ENCODE measurements at regions not wholly inside any gene's neighbourhood (a gene's known extent, or its start where the extent isn't known, plus 50 kb on each side); places are given as distances from the start of the nearest gene placed in this dataset.

DNA sequence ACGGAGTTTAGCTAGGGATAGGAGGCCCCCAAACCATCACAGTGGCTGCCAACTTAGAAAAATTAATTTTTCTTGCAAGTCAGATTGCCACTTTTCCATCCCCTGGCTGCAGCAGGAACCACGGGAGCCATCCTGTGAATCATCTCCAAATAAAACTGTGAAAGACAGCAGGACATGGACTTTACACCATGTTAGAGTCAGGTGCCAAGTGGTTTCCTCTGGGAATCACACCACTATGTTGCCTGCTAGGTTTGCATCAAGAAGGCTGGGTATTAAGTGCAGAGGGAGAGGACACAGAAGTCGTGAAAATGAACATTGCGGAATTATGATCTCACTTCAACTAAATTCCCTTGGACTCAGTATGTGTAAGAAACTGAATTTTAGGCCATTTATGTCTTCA lies 471.3 kb upstream of the GOT2 start:
- intact Hi-C loops (cut with micrococcal nuclease; ENCODE audit: unreplicated experiment) (no loop called here), in situ Hi-C loops (cut with HindIII; ENCODE audit: low pct_unique_long_range_greater_than_20kb, low sequenced_read_pairs) (no loop called here)
- no peak overlapping the region for H3K4me3 ChIP-seq (ENCODE audit: low read depth in 2 of 2, low read length in 2 of 2)
- no peak overlapping the region for H3K27ac ChIP-seq (ENCODE audit: low read length)
- BruUV-seq (replicated peaks) = no TSS peak
- CTCF ChIA-PET = no interaction called here
- no peaks in the 10 kb centered on the region for H3K36me3 ChIP-seq (ENCODE audit: control insufficient read depth, insufficient read depth, low read length)
- DNase-seq (ENCODE audit: low read depth, low spot score) (no peak), ATAC-seq (no peak)
- POLR2A ChIA-PET = no interaction called here
- TF ChIP-seq, protein P1, sequence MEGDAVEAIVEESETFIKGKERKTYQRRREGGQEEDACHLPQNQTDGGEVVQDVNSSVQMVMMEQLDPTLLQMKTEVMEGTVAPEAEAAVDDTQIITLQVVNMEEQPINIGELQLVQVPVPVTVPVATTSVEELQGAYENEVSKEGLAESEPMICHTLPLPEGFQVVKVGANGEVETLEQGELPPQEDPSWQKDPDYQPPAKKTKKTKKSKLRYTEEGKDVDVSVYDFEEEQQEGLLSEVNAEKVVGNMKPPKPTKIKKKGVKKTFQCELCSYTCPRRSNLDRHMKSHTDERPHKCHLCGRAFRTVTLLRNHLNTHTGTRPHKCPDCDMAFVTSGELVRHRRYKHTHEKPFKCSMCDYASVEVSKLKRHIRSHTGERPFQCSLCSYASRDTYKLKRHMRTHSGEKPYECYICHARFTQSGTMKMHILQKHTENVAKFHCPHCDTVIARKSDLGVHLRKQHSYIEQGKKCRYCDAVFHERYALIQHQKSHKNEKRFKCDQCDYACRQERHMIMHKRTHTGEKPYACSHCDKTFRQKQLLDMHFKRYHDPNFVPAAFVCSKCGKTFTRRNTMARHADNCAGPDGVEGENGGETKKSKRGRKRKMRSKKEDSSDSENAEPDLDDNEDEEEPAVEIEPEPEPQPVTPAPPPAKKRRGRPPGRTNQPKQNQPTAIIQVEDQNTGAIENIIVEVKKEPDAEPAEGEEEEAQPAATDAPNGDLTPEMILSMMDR (IDR thresholded peaks at IDR 0.05) = no peak
- TF ChIP-seq, protein P2, sequence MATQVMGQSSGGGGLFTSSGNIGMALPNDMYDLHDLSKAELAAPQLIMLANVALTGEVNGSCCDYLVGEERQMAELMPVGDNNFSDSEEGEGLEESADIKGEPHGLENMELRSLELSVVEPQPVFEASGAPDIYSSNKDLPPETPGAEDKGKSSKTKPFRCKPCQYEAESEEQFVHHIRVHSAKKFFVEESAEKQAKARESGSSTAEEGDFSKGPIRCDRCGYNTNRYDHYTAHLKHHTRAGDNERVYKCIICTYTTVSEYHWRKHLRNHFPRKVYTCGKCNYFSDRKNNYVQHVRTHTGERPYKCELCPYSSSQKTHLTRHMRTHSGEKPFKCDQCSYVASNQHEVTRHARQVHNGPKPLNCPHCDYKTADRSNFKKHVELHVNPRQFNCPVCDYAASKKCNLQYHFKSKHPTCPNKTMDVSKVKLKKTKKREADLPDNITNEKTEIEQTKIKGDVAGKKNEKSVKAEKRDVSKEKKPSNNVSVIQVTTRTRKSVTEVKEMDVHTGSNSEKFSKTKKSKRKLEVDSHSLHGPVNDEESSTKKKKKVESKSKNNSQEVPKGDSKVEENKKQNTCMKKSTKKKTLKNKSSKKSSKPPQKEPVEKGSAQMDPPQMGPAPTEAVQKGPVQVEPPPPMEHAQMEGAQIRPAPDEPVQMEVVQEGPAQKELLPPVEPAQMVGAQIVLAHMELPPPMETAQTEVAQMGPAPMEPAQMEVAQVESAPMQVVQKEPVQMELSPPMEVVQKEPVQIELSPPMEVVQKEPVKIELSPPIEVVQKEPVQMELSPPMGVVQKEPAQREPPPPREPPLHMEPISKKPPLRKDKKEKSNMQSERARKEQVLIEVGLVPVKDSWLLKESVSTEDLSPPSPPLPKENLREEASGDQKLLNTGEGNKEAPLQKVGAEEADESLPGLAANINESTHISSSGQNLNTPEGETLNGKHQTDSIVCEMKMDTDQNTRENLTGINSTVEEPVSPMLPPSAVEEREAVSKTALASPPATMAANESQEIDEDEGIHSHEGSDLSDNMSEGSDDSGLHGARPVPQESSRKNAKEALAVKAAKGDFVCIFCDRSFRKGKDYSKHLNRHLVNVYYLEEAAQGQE (IDR thresholded peaks at IDR 0.05; ENCODE audit: insufficient read depth in 1 of 2, low read depth in 2 of 2, low read length in 1 of 2) = no peak
- TF ChIP-seq TCF7L2 (IDR thresholded peaks at IDR 0.05; ENCODE audit: low read depth, low read length) = no peak
- no peak for TF ChIP-seq SIN3A (IDR thresholded peaks at IDR 0.05; ENCODE audit: borderline replicate concordance, insufficient read depth, low read depth, low read length)
- TF ChIP-seq POLR2AphosphoS5 (IDR thresholded peaks at IDR 0.05; ENCODE audit: low read depth, low read length) = no peak
- H3K4me1 ChIP-seq (ENCODE audit: control insufficient read depth, insufficient read depth, low read length) = no peaks in the 10 kb centered on the region
- no peaks in the 10 kb centered on the region for H3K9me3 ChIP-seq (ENCODE audit: control insufficient read depth, insufficient read depth, low read depth, low read length)
- H3K27me3 ChIP-seq (ENCODE audit: control insufficient read depth, insufficient read depth, low read length) = no peaks in the 10 kb centered on the region

DNA sequence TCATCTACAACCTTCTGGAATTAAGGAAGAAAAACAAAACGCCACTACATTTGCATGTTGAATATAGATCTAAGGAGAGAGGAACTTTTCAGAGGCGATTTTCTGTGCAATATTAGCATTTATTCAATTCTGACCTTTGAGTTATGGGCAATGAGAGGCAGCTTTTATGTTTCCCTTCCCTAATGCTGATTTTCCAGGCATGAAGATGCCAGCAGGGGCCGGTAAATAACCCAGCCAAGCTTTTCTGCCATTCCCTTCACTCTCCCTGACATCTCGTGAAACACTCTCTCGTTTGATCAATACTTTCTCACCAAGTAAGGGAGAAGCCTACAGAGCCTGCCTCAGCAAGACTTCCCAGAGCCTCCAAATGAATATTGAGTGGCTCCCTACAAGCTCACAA lies 470.5 kb upstream of the GOT2 start:
- Histone ChIP-seq H3K4me1 (ENCODE audit: control insufficient read depth, insufficient read depth, low read length) (no peaks in the 10 kb centered on the region), H3K4me3 (ENCODE audit: low read depth in 2 of 2, low read length in 2 of 2) (no peak overlapping the region), H3K27ac (ENCODE audit: low read length) (no peak overlapping the region), H3K36me3 (ENCODE audit: control insufficient read depth, insufficient read depth, low read length) (no peaks in the 10 kb centered on the region), H3K27me3 (ENCODE audit: control insufficient read depth, insufficient read depth, low read length) (no peaks in the 10 kb centered on the region), H3K9me3 (ENCODE audit: control insufficient read depth, insufficient read depth, low read depth, low read length) (no peaks in the 10 kb centered on the region)
- intact Hi-C loops (cut with micrococcal nuclease; ENCODE audit: unreplicated experiment) (no loop called here), in situ Hi-C loops (cut with HindIII; ENCODE audit: low pct_unique_long_range_greater_than_20kb, low sequenced_read_pairs) (no loop called here)
- ChIA-PET POLR2A (no interaction called here), CTCF (no interaction called here)
- no peak for ATAC-seq
- no TSS peak for BruUV-seq (replicated peaks)
- TF ChIP-seq POLR2AphosphoS5 (IDR thresholded peaks at IDR 0.05; ENCODE audit: low read depth, low read length) (no peak), SIN3A (IDR thresholded peaks at IDR 0.05; ENCODE audit: borderline replicate concordance, insufficient read depth, low read depth, low read length) (no peak)
- TF ChIP-seq, protein P1 (IDR thresholded peaks at IDR 0.05) = no peak
- TF ChIP-seq, protein P2 (IDR thresholded peaks at IDR 0.05; ENCODE audit: insufficient read depth in 1 of 2, low read depth in 2 of 2, low read length in 1 of 2) = no peak
- DNase-seq (ENCODE audit: low read depth, low spot score) = no peak

All from Panc1 (cell line).